Astrocyte of the spinal cord (primary cell): ENCODE measurements at regions not wholly inside any gene's neighbourhood (a gene's known extent, or its start where the extent isn't known, plus 50 kb on each side); places are given as distances from the start of the nearest gene placed in this dataset.

Experiments
- DNase-seq: peaks from one replicate; pipeline ENCODE4 v3.0.0; 2011; ENCODE audit warnings: low read depth, low spot score
- H3K4me3 ChIP-seq: 2 replicates; pipeline ENCODE4 v1.5.1; 2011; ENCODE audit warnings: low read depth, mild to moderate bottlenecking, low read length, moderate library complexity
- in situ Hi-C: cut with HindIII; loops from 2 replicates; pipeline ENCODE4 v1.10.0; 2017; ENCODE audit warnings: low sequenced_read_pairs
- TF ChIP-seq, protein P1 (sequence below): IDR thresholded peaks from 2 replicates; pipeline ENCODE4 v1.5.1; 2012; ENCODE audit warnings: low read depth, mild to moderate bottlenecking, low read length, inconsistent platforms

DNA sequence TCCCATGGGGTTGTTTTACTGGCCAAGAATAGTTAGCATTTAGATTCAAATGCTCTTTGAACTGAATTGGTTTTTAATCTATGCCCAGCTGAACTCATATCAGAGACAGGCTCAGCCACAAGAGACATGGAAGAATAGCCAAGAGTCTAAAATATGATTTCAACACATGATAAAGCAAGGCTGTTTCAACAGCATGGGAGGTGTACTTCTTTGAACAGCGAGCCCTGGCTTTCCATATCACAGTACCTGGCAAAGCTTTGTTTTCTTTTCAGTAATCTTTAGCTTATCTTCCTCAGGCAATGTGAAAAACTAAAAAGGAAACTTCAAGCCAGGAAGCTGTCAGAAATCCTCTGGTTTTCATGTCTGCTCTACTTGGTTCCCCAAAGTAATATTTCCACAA is 413.6 kb upstream of the ADAMTS9 start:
- TF ChIP-seq, protein P1, sequence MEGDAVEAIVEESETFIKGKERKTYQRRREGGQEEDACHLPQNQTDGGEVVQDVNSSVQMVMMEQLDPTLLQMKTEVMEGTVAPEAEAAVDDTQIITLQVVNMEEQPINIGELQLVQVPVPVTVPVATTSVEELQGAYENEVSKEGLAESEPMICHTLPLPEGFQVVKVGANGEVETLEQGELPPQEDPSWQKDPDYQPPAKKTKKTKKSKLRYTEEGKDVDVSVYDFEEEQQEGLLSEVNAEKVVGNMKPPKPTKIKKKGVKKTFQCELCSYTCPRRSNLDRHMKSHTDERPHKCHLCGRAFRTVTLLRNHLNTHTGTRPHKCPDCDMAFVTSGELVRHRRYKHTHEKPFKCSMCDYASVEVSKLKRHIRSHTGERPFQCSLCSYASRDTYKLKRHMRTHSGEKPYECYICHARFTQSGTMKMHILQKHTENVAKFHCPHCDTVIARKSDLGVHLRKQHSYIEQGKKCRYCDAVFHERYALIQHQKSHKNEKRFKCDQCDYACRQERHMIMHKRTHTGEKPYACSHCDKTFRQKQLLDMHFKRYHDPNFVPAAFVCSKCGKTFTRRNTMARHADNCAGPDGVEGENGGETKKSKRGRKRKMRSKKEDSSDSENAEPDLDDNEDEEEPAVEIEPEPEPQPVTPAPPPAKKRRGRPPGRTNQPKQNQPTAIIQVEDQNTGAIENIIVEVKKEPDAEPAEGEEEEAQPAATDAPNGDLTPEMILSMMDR = no peak
- in situ Hi-C loops = no loop called here
- no peak for DNase-seq
- no peak overlapping the region for H3K4me3 ChIP-seq

GRCh38 chr3:65098400-65098799 is 410.6 kb upstream of the ADAMTS9 start:
- DNase-seq = no peak
- in situ Hi-C loops = no loop called here
- no peak overlapping the region for H3K4me3 ChIP-seq
- TF ChIP-seq, protein P1 = no peak

DNA sequence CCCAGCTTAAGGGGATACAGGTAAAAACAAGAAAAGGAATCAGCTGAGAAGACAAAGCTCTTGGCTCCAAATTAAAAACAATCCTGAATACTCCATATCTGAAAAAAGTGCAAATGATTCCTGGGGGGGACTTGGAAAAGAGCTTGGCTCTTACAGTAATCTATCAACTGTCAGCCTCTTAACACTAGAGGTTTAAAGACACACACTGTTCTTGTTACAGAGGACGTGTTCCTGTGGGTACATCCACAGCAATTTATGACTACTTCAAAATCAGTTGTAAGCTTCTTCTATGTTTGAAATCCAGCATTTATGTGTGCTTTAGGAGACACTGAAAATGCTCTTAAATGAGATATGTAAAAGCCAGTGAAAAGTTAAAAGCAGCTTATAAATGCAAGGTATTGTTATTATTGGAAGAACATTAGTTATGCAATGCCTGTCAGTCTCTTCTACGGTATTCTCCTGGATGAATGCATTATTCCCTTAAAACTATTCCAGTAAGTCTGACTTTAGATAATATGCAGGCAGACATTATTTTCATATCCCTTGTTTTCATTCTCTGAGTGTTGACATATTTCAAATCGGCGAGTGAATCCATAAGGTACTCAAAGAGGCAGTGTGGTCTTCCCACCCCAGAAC is 408.4 kb upstream of the ADAMTS9 start:
- DNase-seq = no peak
- no peak overlapping the region for H3K4me3 ChIP-seq
- in situ Hi-C loops = no loop called here
- TF ChIP-seq, protein P1 = no peak

DNA sequence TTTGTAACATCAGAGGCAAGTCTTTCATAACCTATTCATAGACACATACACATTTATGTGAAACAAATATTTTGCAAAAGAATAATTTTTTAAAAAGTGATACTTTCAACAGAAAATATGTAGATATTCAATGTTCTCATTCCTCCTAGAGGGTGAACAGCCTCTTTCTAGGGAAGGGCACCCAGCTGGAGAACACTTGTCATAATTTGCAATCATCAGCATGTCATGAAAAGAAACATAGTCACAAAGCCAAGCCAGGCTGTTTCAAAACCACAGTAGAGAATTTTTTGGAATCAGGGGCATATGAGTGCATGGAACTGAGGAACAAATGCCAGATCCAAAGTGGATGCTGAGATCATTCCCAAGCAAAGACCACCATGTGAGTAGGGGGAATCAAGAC is 406.9 kb upstream of the ADAMTS9 start:
- TF ChIP-seq, protein P1 = no peak
- no peak for DNase-seq
- no peak overlapping the region for H3K4me3 ChIP-seq
- in situ Hi-C loops = no loop called here

DNA sequence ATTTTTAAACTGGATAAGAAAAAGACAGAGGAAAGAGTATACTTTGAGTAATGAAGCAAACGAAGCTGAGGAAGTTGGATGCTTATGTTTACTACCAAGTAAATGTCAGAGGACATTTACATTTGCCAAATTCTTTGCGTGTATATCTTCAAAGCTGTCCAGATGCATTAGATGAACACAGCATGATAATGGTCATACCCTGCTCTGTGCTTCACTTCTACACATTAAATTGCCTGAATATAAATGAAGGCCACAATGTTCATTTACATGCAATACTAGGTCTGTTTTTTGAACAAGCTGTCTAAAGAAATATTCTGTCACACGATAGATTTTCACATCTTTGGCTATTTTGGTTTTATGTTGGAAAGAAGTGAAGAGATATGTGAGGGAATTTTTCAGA is 405.8 kb upstream of the ADAMTS9 start:
- in situ Hi-C loops = no loop called here
- TF ChIP-seq, protein P1 = no peak
- DNase-seq = no peak

GRCh38 chr3:65091565-65091964 is 403.8 kb upstream of the ADAMTS9 start:
- in situ Hi-C loops = no loop called here
- TF ChIP-seq, protein P1 = no peak
- no peak overlapping the region for H3K4me3 ChIP-seq

More for the DNA sequence above, 405.8 kb upstream of the ADAMTS9 start:
- no peak overlapping the region for H3K4me3 ChIP-seq

More at GRCh38 chr3:65091565-65091964, 403.8 kb upstream of the ADAMTS9 start:
- DNase-seq = no peak
